PC-3 (cell line): ENCODE measurements at regions not wholly inside any gene's neighbourhood (a gene's known extent, or its start where the extent isn't known, plus 50 kb on each side); places are given as distances from the start of the nearest gene placed in this dataset.

Experiments used
- EZH2 ChIP-seq: fragments of 300-600 bp; sonication (generic); IDR thresholded peaks from one replicate; pipeline ENCODE4 v1.6.1; 2017; ENCODE audit warnings: antibody characterized with exemption, mild to moderate bottlenecking, low read length; ENCODE audit not compliant: unreplicated experiment
- TF ChIP-seq, protein P1 (sequence below): fragments of 300-600 bp; sonication (generic); conservative IDR thresholded peaks from 2 replicates; pipeline ENCODE4 v1.5.1; 2017; ENCODE audit warnings: antibody characterized with exemption, low read depth, mild to moderate bottlenecking, low read length

DNA sequence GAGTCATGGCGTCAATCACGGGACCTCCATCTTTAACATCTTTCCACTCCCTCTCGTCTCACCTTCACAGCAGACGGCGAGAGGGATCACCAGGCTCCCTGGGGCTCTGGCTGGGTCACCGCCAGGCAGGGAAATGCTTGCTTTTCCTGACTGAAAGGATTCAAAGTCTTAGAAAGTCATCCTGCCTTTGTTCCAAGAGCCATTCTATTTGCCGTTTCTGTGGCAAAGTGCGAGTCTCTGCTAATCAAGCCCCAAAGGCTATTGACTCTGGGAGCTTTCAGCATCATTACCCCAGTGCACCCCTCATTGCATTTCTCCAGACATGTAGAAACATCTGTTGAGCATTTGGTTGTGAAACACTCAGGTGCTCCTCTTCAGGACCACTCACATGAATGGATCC is 69.6 kb downstream of the GSC start:
- TF ChIP-seq, protein P1, sequence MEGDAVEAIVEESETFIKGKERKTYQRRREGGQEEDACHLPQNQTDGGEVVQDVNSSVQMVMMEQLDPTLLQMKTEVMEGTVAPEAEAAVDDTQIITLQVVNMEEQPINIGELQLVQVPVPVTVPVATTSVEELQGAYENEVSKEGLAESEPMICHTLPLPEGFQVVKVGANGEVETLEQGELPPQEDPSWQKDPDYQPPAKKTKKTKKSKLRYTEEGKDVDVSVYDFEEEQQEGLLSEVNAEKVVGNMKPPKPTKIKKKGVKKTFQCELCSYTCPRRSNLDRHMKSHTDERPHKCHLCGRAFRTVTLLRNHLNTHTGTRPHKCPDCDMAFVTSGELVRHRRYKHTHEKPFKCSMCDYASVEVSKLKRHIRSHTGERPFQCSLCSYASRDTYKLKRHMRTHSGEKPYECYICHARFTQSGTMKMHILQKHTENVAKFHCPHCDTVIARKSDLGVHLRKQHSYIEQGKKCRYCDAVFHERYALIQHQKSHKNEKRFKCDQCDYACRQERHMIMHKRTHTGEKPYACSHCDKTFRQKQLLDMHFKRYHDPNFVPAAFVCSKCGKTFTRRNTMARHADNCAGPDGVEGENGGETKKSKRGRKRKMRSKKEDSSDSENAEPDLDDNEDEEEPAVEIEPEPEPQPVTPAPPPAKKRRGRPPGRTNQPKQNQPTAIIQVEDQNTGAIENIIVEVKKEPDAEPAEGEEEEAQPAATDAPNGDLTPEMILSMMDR, result no peak
- TF ChIP-seq EZH2, result no peak
